Vagina (tissue), 2 donors: ENCODE measurements at regions not wholly inside any gene's neighbourhood (a gene's known extent, or its start where the extent isn't known, plus 50 kb on each side); places are given as distances from the start of the nearest gene placed in this dataset.
"Not testable (repeated sequence)": the region's sequence is repeated elsewhere in the genome, so short reads cannot be mapped to it uniquely, and the experiment has no call there.

Experiments
- DNase-seq, 2 donors: peaks; one replicate each; pipeline ENCODE4 v3.0.0-alpha.2; 2017; ENCODE audit errors: extremely low spot score in 2 of 2
- H3K27ac ChIP-seq: fragments of 200-600 bp; sonication (generic); one replicate; pipeline ENCODE4 v1.5.1; 2019
- H3K27me3 ChIP-seq: fragments of 200-600 bp; sonication (generic); one replicate; pipeline ENCODE4 v1.5.1; 2019
- H3K36me3 ChIP-seq, 2 donors: fragments of 200-600 bp; sonication (generic); one replicate each; pipeline ENCODE4 v1.5.1; 2017 to 2019
- H3K4me1 ChIP-seq: fragments of 200-600 bp; sonication (generic); one replicate; pipeline ENCODE4 v1.5.1; 2019
- H3K4me3 ChIP-seq, 2 donors: fragments of 200-600 bp; sonication (generic); 1 replicate in 1 of 2; 2 replicates in 1 of 2; pipeline ENCODE4 v1.5.1; 2016 to 2019
- H3K9me3 ChIP-seq: fragments of 200-600 bp; sonication (generic); one replicate; pipeline ENCODE4 v1.5.1; 2019
- CTCF ChIP-seq, 3 experiments: fragments of 450-650 bp in 2 of 3; fragments of 200-600 bp in 1 of 3; sonication (generic) in 1 of 3; IDR thresholded peaks; one replicate each; pipeline ENCODE4 v1.5.1; 2017 to 2019; ENCODE audit warnings: antibody characterized with exemption in 3 of 3, mild to moderate bottlenecking in 2 of 3, moderate library complexity in 2 of 3
- POLR2A ChIP-seq, 2 donors: fragments of 450-650 bp; IDR thresholded peaks; one replicate each; pipeline ENCODE4 v1.6.1; 2017; ENCODE audit warnings: antibody characterized with exemption in 2 of 2, mild to moderate bottlenecking in 2 of 2, moderate library complexity in 2 of 2
- POLR2AphosphoS5 ChIP-seq, 2 donors: sonication (generic); formaldehyde crosslinking; IDR thresholded peaks; one replicate each; pipeline ENCODE4 v1.9.0; 2017; ENCODE audit warnings: antibody characterized with exemption in 2 of 2, mild to moderate bottlenecking in 2 of 2, low read depth in 1 of 2; ENCODE audit not compliant: insufficient read depth in 1 of 2
- intact Hi-C: fragments of 100-400 bp; cut with DNase I; formaldehyde crosslinking; loops from one replicate; pipeline ENCODE4 v1.15.1; 2023

GRCh38 chr12:24632466-24632865 is 316.4 kb downstream of the BCAT1 start:
- intact Hi-C loops: no loop called here
- H3K27ac ChIP-seq: no peak overlapping the region
- H3K36me3 ChIP-seq: no peaks in the 10 kb centered on the region
- DNase-seq: no peak
- no peaks in the 10 kb centered on the region for H3K9me3 ChIP-seq
- H3K4me3 ChIP-seq: no peak overlapping the region
- no peak for TF ChIP-seq CTCF (IDR thresholded peaks at IDR 0.05)
- TF ChIP-seq POLR2AphosphoS5 (IDR thresholded peaks at IDR 0.05; ENCODE audit: insufficient read depth in 1 of 2, low read depth in 1 of 2): no peak
- TF ChIP-seq POLR2A (IDR thresholded peaks at IDR 0.05): no peak
- H3K4me1 ChIP-seq: no peaks in the 10 kb centered on the region
- H3K27me3 ChIP-seq: no peaks in the 10 kb centered on the region

- TF ChIP-seq POLR2A (IDR thresholded peaks at IDR 0.05): no peak
- no peak for DNase-seq
- no peaks in the 10 kb centered on the region for H3K9me3 ChIP-seq
- H3K4me3 ChIP-seq: no peak overlapping the region
- H3K27ac ChIP-seq: no peak overlapping the region
- H3K4me1 ChIP-seq: no peaks in the 10 kb centered on the region
- no peaks in the 10 kb centered on the region for H3K27me3 ChIP-seq
- no peaks in the 10 kb centered on the region for H3K36me3 ChIP-seq
- intact Hi-C loops: no loop called here
Observed at GRCh38 chr12:24631676-24632426, 317.1 kb downstream of the BCAT1 start.

GRCh38 chr12:24630856-24631255 is 318.0 kb downstream of the BCAT1 start:
- no peak overlapping the region for H3K27ac ChIP-seq
- DNase-seq: no peak
- H3K9me3 ChIP-seq: no peaks in the 10 kb centered on the region
- TF ChIP-seq CTCF (IDR thresholded peaks at IDR 0.05) (no peak), POLR2AphosphoS5 (IDR thresholded peaks at IDR 0.05; ENCODE audit: insufficient read depth in 1 of 2, low read depth in 1 of 2) (no peak), POLR2A (IDR thresholded peaks at IDR 0.05) (no peak)
- H3K4me1 ChIP-seq: no peaks in the 10 kb centered on the region
- H3K27me3 ChIP-seq: no peaks in the 10 kb centered on the region
- intact Hi-C loops: no loop called here
- no peak overlapping the region for H3K4me3 ChIP-seq
- no peaks in the 10 kb centered on the region for H3K36me3 ChIP-seq

- no peak for DNase-seq
- no peaks in the 10 kb centered on the region for H3K27me3 ChIP-seq
- intact Hi-C loops: no loop called here
- H3K4me1 ChIP-seq: no peaks in the 10 kb centered on the region
- H3K36me3 ChIP-seq: no peaks in the 10 kb centered on the region
- no peaks in the 10 kb centered on the region for H3K9me3 ChIP-seq
- no peak overlapping the region for H3K4me3 ChIP-seq
- TF ChIP-seq POLR2AphosphoS5 (IDR thresholded peaks at IDR 0.05; ENCODE audit: insufficient read depth in 1 of 2, low read depth in 1 of 2) (no peak), POLR2A (IDR thresholded peaks at IDR 0.05) (no peak), CTCF (IDR thresholded peaks at IDR 0.05) (no peak)
- no peak overlapping the region for H3K27ac ChIP-seq
Observed at GRCh38 chr12:24630446-24630845, 318.5 kb downstream of the BCAT1 start.

- intact Hi-C loops: no loop called here
- TF ChIP-seq CTCF (IDR thresholded peaks at IDR 0.05): no peak
- no peak for TF ChIP-seq POLR2A (IDR thresholded peaks at IDR 0.05)
- TF ChIP-seq POLR2AphosphoS5 (IDR thresholded peaks at IDR 0.05; ENCODE audit: insufficient read depth in 1 of 2, low read depth in 1 of 2): no peak
- Histone ChIP-seq H3K4me3 (no peak overlapping the region), H3K27me3 (no peaks in the 10 kb centered on the region), H3K36me3 (no peaks in the 10 kb centered on the region), H3K4me1 (no peaks in the 10 kb centered on the region), H3K27ac (no peak overlapping the region), H3K9me3 (no peaks in the 10 kb centered on the region)
- DNase-seq: no peak
Observed at GRCh38 chr12:24625103-24625502, 323.8 kb downstream of the BCAT1 start.

- H3K36me3 ChIP-seq, H3K9me3 ChIP-seq, intact Hi-C loops, H3K27ac ChIP-seq, DNase-seq, H3K4me1 ChIP-seq, H3K4me3 ChIP-seq, H3K27me3 ChIP-seq: not testable (repeated sequence)
Observed at GRCh38 chr12:24619954-24620353, 328.9 kb downstream of the BCAT1 start.
